ENCODE measurements at regions not wholly inside any gene's neighbourhood (a gene's known extent, or its start where the extent isn't known, plus 50 kb on each side); places are given as distances from the start of the nearest gene placed in this dataset.
A peak's percentile ranks its signal among the peaks of the same experiment; 100 is the strongest.

- H3K4me2 ChIP-seq (ENCODE audit: low read depth, low read length) = no peak overlapping the region
- DNase-seq (ENCODE audit: low spot score) (no peak), ATAC-seq (no peak), FAIRE-seq (no peak)
- no peaks in the 10 kb centered on the region for H3K9me3 ChIP-seq (ENCODE audit: low read length)
- in situ Hi-C loops (cut with HindIII; ENCODE audit: extremely low pct_ligation_motif_present, low pct_unique_long_range_greater_than_20kb) = no loop called here
- intact Hi-C loops (cut with micrococcal nuclease; ENCODE audit: unreplicated experiment) = no loop called here
- no peak overlapping the region for H3K4me3 ChIP-seq (replicated peaks in 1 of 3; ENCODE audit: insufficient read depth in 1 of 3, low read depth in 2 of 3, low read length in 3 of 3)
- H3K4me1 ChIP-seq (ENCODE audit: insufficient read depth, low read length) = no peaks in the 10 kb centered on the region
- H3K27ac ChIP-seq (ENCODE audit: extremely low read length, insufficient read depth, low read length) = no peak overlapping the region
- WGBS (ENCODE audit: low lambda C conversion rate) = 6% methylated on average over 4 of the region's 4 CpGs
- H2AFZ ChIP-seq (ENCODE audit: low read length) = no peak overlapping the region
- ChIA-PET CTCF (ENCODE audit: low intra/inter-chr PET ratio, low total read pairs) (no interaction called here), POLR2A (no interaction called here)
- BruUV-seq (replicated peaks) = no TSS peak
- H4K20me1 ChIP-seq (ENCODE audit: insufficient read depth, low read length) = no peaks in the 10 kb centered on the region
- no peaks in the 10 kb centered on the region for H3K27me3 ChIP-seq (ENCODE audit: control insufficient read depth in 1 of 2, insufficient read depth in 2 of 2, low read length in 2 of 2)
- no peaks in the 10 kb centered on the region for H3K79me2 ChIP-seq (ENCODE audit: insufficient read depth, low read length)
- H3K9ac ChIP-seq (ENCODE audit: insufficient read depth, low read depth, low read length) = no peak overlapping the region
- no peak for TF ChIP-seq NFIB (CRISPR knock-in tag; IDR thresholded peaks at IDR 0.05; ENCODE audit: borderline replicate concordance)
- H3K36me3 ChIP-seq (replicated peaks in 1 of 2; ENCODE audit: control insufficient read depth in 1 of 2, insufficient read depth in 2 of 2, low read length in 2 of 2) = no peaks in the 10 kb centered on the region
These were observed 121.8 kb upstream of the SPAG17 start for GRCh38 chr1:118306851-118307250.

GRCh38 chr1:118304722-118305359 lies 119.8 kb upstream of the SPAG17 start:
- no peak overlapping the region for H3K4me2 ChIP-seq (ENCODE audit: low read depth, low read length)
- no peak overlapping the region for H2AFZ ChIP-seq (ENCODE audit: low read length)
- CTCF ChIA-PET (ENCODE audit: low intra/inter-chr PET ratio, low total read pairs) = no interaction called here
- H3K36me3 ChIP-seq (replicated peaks in 1 of 2; ENCODE audit: control insufficient read depth in 1 of 2, insufficient read depth in 2 of 2, low read length in 2 of 2) = no peaks in the 10 kb centered on the region
- no peaks in the 10 kb centered on the region for H3K9me3 ChIP-seq (ENCODE audit: low read length)
- in situ Hi-C loops (cut with HindIII; ENCODE audit: extremely low pct_ligation_motif_present, low pct_unique_long_range_greater_than_20kb) = no loop called here
- H3K27ac ChIP-seq (ENCODE audit: extremely low read length, insufficient read depth, low read length) = no peak overlapping the region
- FAIRE-seq = no peak
- 8% methylated on average over 4 of the region's 4 CpGs for WGBS (ENCODE audit: low lambda C conversion rate)
- intact Hi-C loops (cut with micrococcal nuclease; ENCODE audit: unreplicated experiment) = no loop called here
- no peak overlapping the region for H3K4me3 ChIP-seq (replicated peaks in 1 of 3; ENCODE audit: insufficient read depth in 1 of 3, low read depth in 2 of 3, low read length in 3 of 3)
- H3K79me2 ChIP-seq (ENCODE audit: insufficient read depth, low read length) = no peaks in the 10 kb centered on the region
- H3K4me1 ChIP-seq (ENCODE audit: insufficient read depth, low read length) = no peaks in the 10 kb centered on the region
- POLR2A ChIA-PET = no interaction called here
- no peaks in the 10 kb centered on the region for H4K20me1 ChIP-seq (ENCODE audit: insufficient read depth, low read length)
- H3K27me3 ChIP-seq (ENCODE audit: control insufficient read depth in 1 of 2, insufficient read depth in 2 of 2, low read length in 2 of 2) = no peaks in the 10 kb centered on the region
- no TSS peak for BruUV-seq (replicated peaks)
- no peak overlapping the region for H3K9ac ChIP-seq (ENCODE audit: insufficient read depth, low read depth, low read length)
- ATAC-seq = peak; percentile 68
- DNase-seq (ENCODE audit: low spot score) = no peak
- TF ChIP-seq ZHX1 (CRISPR knock-in tag; IDR thresholded peaks at IDR 0.05; ENCODE audit: low read depth) (no peak), STAG1 (CRISPR knock-in tag; IDR thresholded peaks at IDR 0.05) (peak; percentile 38; the same call in 1 of the 2 replicates), ZBTB2 (CRISPR knock-in tag; IDR thresholded peaks at IDR 0.05; ENCODE audit: low read depth) (no peak), CTCF (CRISPR knock-in tag; IDR thresholded peaks at IDR 0.05) (peak; percentile 25; the same call in 1 of the 2 replicates), CENPT (CRISPR knock-in tag; IDR thresholded peaks at IDR 0.05; ENCODE audit: low read depth) (no peak)
